ENCODE measurements at regions not wholly inside any gene's neighbourhood (a gene's known extent, or its start where the extent isn't known, plus 50 kb on each side); places are given as distances from the start of the nearest gene placed in this dataset.
"Not testable (repeated sequence)": the region's sequence is repeated elsewhere in the genome, so short reads cannot be mapped to it uniquely, and the experiment has no call there.

- Histone ChIP-seq H3K4me3 (no peak overlapping the region), H3K27ac (no peak overlapping the region), H3K36me3 (replicated peaks in 1 of 2) (no peaks in the 10 kb centered on the region), H3K27me3 (no peaks in the 10 kb centered on the region), H3K9me3 (replicated peaks in 1 of 3) (no peaks in the 10 kb centered on the region), H3K4me1 (replicated peaks in 1 of 2) (no peaks in the 10 kb centered on the region)
- TF ChIP-seq CTCF (IDR thresholded peaks at IDR 0.05), result no peak
- no peak for TF ChIP-seq POLR2A (IDR thresholded peaks at IDR 0.05)
- intact Hi-C loops (cut with DNase I), result no loop called here
- 62 to 74% (median 72%) methylated on average over 6 of the region's 6 CpGs for WGBS, 4 donors
- no peak for DNase-seq
Measured at GRCh38 chr7:27438881-27439589, 196.4 kb downstream of the EVX1 start.

- H3K4me3 ChIP-seq, result no peak overlapping the region
- no peak overlapping the region for H3K27ac ChIP-seq
- H3K9me3 ChIP-seq (replicated peaks in 1 of 3), result no peaks in the 10 kb centered on the region
- no peak for TF ChIP-seq CTCF (IDR thresholded peaks at IDR 0.05)
- TF ChIP-seq POLR2A (IDR thresholded peaks at IDR 0.05), result no peak
- H3K27me3 ChIP-seq, result no peaks in the 10 kb centered on the region
- intact Hi-C loops (cut with DNase I), result no loop called here
- H3K4me1 ChIP-seq (replicated peaks in 1 of 2), result no peaks in the 10 kb centered on the region
- H3K36me3 ChIP-seq (replicated peaks in 1 of 2), result no peaks in the 10 kb centered on the region
- no peak for DNase-seq
Measured at GRCh38 chr7:27442455-27442854, 199.9 kb downstream of the EVX1 start.

DNA sequence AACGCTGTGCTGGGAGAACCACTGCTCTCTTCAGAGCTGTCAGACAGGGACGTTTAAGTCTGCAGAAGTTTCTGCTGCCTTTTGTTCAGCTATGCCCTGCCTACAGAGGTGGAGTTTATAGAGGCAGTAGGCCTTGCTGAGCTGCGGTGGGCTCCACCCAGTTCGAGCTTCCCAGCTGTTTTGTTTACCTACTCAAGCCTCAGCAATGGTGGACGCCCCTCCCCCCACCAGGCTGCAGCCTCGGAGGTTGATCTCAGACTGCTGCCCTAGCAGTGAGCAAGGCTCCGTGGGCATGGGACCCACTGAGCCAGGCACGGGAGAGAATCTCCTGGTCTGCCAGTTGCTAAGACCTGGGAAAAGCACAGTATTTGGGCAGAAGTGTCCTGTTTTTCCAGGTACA lies 206.4 kb downstream of the EVX1 start:
- H3K36me3 ChIP-seq (replicated peaks in 1 of 2); H3K27me3 ChIP-seq; H3K4me3 ChIP-seq; H3K9me3 ChIP-seq (replicated peaks in 1 of 3); DNase-seq; intact Hi-C loops (cut with DNase I); H3K27ac ChIP-seq; H3K4me1 ChIP-seq (replicated peaks in 1 of 2): not testable (repeated sequence)
- WGBS, 4 donors, result 51 to 64% (median 57%) methylated on average over 6 to 8 of the region's 8 CpGs

GRCh38 chr7:27453702-27454405 lies 208.8 kb downstream of the HIBADH start:
- Histone ChIP-seq H3K9me3 (replicated peaks in 1 of 3) (no peaks in the 10 kb centered on the region), H3K27me3 (no peaks in the 10 kb centered on the region), H3K4me3 (no peak overlapping the region), H3K4me1 (replicated peaks in 1 of 2) (peaks cover 0 to 7% of the 10 kb centered on the region in 2 donors), H3K27ac (no peak overlapping the region), H3K36me3 (replicated peaks in 1 of 2) (no peaks in the 10 kb centered on the region)
- no peak for TF ChIP-seq CTCF (IDR thresholded peaks at IDR 0.05)
- no peak for TF ChIP-seq POLR2A (IDR thresholded peaks at IDR 0.05)
- DNase-seq, result peak; percentile 50 to 81 (median 75)
- WGBS, 4 donors, result 21 to 37% (median 33%) methylated on average over 6 to 8 of the region's 8 CpGs
- intact Hi-C loops (cut with DNase I), result no loop called here

GRCh38 chr7:27457120-27457519 lies 205.6 kb downstream of the HIBADH start:
- H3K27me3 ChIP-seq; H3K9me3 ChIP-seq (replicated peaks in 1 of 3); H3K4me1 ChIP-seq (replicated peaks in 1 of 2); H3K27ac ChIP-seq; H3K36me3 ChIP-seq (replicated peaks in 1 of 2); DNase-seq; H3K4me3 ChIP-seq; intact Hi-C loops (cut with DNase I): not testable (repeated sequence)
- 81 to 98% (median 92%) methylated on average over 8 to 16 of the region's 16 CpGs for WGBS, 4 donors

DNA sequence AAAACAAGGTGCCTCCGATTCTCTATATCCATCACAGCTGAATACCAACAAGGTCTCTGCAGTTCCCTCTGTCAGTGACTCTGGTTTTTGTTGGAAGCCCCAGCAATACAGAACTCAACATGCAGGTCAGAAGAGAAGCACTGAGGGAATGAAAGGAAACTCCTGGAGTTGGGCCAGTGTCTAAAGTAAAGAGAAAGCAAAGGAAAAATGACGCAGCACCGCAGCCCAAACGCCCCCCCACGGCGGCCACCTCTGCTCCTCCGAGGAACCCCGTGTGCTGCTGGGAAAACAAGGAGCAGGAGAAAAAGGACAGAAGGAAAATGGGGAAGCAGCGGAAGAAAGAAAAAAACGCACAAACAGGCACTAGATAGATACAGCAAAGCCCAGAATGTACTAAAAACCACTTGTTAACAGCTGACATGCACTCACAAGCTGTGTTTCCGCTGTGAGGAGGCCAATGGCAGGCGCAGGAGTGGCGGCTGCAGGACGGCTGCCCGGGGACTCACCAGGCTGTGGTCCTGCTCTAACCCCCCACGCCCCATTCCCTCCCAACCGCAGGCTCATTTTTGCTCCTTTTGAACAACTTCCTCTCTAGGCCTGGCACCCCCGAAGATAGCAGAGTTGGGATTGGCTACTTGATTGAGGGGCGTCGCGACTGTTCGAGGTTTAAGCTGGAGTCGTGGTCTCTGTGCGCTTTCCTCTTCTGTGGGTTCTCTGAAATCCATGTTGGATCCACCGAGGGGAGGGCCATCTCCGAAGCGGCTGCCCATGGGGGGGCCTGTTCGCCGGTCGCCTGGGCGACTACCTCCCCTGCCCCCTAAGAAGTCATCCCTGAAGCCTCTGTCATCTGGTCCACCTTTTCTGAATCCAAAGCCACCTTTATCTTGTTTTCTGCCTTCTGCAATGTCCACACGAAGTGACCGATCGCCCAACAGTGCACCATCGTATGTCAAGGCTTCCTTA lies 204.8 kb downstream of the HIBADH start:
- H3K27me3 ChIP-seq; DNase-seq; H3K27ac ChIP-seq; H3K9me3 ChIP-seq (replicated peaks in 1 of 3); H3K36me3 ChIP-seq (replicated peaks in 1 of 2); intact Hi-C loops (cut with DNase I); H3K4me3 ChIP-seq; H3K4me1 ChIP-seq (replicated peaks in 1 of 2): not testable (repeated sequence)
- WGBS, 4 donors, result 86 to 88% (median 88%) methylated on average over 28 to 31 of the region's 35 CpGs

Measured in adrenal gland (tissue), 9 donors.